ENCODE measurements at regions not wholly inside any gene's neighbourhood (a gene's known extent, or its start where the extent isn't known, plus 50 kb on each side); places are given as distances from the start of the nearest gene placed in this dataset.

DNA sequence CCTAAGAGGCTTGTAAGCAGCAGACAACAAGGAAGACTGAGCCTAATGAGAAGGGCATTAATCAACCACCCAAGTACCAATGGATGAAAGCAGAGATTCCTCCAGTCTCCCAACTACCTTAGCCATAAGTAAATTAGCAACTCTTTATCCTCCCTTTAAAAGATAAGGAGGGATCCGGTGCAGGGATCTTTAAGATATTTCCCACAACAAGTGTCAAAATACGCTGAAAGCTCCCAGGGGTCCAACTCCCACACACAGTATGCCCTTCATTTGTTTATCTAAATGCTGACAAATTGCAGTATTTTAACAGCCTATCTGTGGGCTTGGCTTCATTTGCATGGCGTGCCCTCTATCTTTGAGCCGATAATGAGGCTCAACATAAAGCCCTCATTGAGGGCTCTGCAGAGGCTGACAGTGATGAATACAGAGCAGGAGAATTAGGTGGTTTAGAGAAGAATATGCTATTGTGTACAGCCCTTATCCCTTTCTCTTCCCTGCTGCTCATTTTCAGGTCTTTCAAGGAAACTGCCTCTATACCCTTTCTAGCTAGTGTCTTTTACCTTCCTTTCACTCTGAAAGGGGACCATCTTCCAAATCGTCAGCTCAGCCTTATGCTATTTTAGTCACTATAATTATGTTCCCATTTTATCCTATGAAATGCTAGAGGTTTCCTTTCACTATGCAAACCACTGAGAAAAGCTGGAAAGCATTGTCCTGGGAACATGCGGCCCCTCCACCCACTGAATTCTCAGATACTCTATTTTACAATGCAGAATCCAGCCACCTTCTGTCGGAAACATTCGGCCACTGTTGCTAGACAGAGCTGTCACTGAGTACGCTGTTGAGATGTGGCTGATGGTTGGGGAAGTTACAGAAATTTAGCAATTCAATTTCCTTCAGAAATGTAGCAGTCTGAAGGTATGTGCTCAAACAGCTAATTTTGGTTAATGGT is 575.2 kb upstream of the JAG1 start:
- ATAC-seq (replicated peaks in 1 of 2) (no peak), DNase-seq (no peak)
- H3K36me3 Mint-ChIP-seq (ENCODE audit: insufficient read depth in 2 of 2), result no peaks in the 10 kb centered on the region
- H3K9me3 Mint-ChIP-seq, result peaks cover 2 to 4% of the 10 kb centered on the region in 2 donors
- no peak overlapping the region for H3K27ac Mint-ChIP-seq
- no peaks in the 10 kb centered on the region for H3K27me3 Mint-ChIP-seq (ENCODE audit: low read depth)
- no peak overlapping the region for H3K4me3 Mint-ChIP-seq
- no peaks in the 10 kb centered on the region for H3K4me1 Mint-ChIP-seq (ENCODE audit: low read depth)

DNA sequence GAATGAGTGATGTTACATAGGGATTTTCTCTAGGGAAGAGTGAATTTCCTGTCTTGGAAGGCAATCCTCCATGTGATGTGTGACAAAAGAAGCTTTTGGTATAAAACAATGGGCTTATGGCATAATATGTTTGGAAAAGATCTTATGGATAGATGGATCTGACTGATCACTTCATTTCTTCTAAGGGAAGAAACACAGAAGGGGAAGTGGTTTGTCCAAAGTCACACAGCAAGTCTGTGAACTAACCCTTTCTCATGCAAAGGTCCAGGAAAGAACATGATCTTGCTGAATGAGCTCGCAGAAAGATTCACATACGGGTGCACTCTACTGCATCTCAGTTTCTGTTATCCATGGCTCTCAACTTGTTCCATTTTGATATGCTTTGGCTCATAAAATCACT is 575.9 kb upstream of the JAG1 start:
- DNase-seq, result no peak
- Mint-ChIP-seq H3K27me3 (ENCODE audit: low read depth) (no peaks in the 10 kb centered on the region), H3K4me1 (ENCODE audit: low read depth) (no peaks in the 10 kb centered on the region), H3K36me3 (ENCODE audit: insufficient read depth in 2 of 2) (no peaks in the 10 kb centered on the region), H3K9me3 (peaks cover 2 to 4% of the 10 kb centered on the region in 2 donors), H3K27ac (no peak overlapping the region), H3K4me3 (no peak overlapping the region)
- ATAC-seq (replicated peaks in 1 of 2), result no peak

DNA sequence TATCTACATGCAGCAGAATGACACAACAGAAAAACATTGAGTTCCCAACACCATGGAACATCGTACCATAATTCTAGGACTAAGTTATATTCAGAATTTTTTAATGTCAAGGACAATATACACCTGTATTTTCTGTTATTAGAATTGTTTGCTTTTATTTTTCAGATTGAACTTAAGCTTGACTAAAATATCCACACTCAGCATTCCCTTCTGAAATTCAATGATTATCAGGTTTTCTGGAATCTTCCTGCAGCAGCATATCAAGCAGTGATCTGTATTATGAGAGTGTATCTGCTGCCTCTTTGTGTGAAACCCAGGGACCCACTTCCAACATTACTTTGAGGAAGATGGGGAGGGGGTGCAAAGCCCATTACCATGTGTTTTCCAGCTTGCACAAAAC is 578.6 kb upstream of the JAG1 start:
- ATAC-seq (replicated peaks in 1 of 2), result no peak

DNA sequence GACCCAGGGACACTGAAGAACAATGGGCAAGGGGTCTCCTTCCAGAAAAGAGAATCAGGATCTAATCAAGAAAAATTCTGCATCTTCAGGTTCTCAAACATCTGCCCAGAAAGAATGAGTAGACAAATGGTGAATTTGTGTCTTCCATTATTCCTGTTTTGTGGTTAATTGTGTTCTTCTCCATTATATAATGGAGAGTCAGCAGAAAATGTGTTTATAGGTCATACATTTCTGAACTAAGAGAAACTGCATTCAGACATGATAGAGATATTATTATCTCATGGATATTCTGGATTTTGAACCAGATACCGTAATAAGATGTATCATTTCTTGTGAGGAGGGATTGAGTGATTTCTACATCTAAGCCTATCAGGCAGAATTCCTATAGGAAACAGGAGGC is 581.7 kb upstream of the JAG1 start:
- no peaks in the 10 kb centered on the region for H3K4me1 Mint-ChIP-seq (ENCODE audit: low read depth)
- ATAC-seq (replicated peaks in 1 of 2), result no peak
- H3K27me3 Mint-ChIP-seq (ENCODE audit: low read depth), result no peaks in the 10 kb centered on the region
- DNase-seq, result no peak
- no peaks in the 10 kb centered on the region for H3K36me3 Mint-ChIP-seq (ENCODE audit: insufficient read depth in 2 of 2)
- peaks cover 7 to 9% of the 10 kb centered on the region in 2 donors for H3K9me3 Mint-ChIP-seq
- no peak overlapping the region for H3K27ac Mint-ChIP-seq
- H3K4me3 Mint-ChIP-seq, result no peak overlapping the region

More for the DNA sequence above, 578.6 kb upstream of the JAG1 start:
- Mint-ChIP-seq H3K27me3 (ENCODE audit: low read depth) (no peaks in the 10 kb centered on the region), H3K4me1 (ENCODE audit: low read depth) (no peaks in the 10 kb centered on the region), H3K36me3 (ENCODE audit: insufficient read depth in 2 of 2) (no peaks in the 10 kb centered on the region), H3K9me3 (peaks cover 6% of the 10 kb centered on the region in 2 donors), H3K27ac (no peak overlapping the region), H3K4me3 (no peak overlapping the region)
- no peak for DNase-seq

DNA sequence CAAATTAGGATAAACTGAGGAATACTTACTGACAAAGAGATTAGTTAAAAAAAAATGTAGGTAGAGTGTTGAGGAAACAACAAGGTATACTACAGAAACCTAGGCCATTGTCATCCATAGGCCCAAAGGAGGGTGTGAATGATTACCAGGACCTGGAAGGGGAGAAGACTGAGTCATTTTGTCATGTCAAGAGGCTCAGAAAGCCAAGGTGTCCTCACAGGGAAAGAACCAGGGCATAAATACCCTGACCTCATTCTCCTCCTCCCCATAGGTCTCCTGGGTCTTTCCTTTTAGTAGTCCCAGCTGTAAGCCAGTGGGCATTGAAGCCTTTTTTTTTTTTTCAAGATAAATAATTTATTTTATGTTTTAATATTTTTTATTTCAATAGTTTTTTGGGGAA is 582.1 kb upstream of the JAG1 start:
- peaks cover 7 to 11% of the 10 kb centered on the region in 2 donors for H3K9me3 Mint-ChIP-seq
- no peak overlapping the region for H3K27ac Mint-ChIP-seq
- no peak overlapping the region for H3K4me3 Mint-ChIP-seq
- no peaks in the 10 kb centered on the region for H3K36me3 Mint-ChIP-seq (ENCODE audit: insufficient read depth in 2 of 2)
- no peaks in the 10 kb centered on the region for H3K4me1 Mint-ChIP-seq (ENCODE audit: low read depth)
- ATAC-seq (replicated peaks in 1 of 2) (no peak), DNase-seq (no peak)
- H3K27me3 Mint-ChIP-seq (ENCODE audit: low read depth), result no peaks in the 10 kb centered on the region

DNA sequence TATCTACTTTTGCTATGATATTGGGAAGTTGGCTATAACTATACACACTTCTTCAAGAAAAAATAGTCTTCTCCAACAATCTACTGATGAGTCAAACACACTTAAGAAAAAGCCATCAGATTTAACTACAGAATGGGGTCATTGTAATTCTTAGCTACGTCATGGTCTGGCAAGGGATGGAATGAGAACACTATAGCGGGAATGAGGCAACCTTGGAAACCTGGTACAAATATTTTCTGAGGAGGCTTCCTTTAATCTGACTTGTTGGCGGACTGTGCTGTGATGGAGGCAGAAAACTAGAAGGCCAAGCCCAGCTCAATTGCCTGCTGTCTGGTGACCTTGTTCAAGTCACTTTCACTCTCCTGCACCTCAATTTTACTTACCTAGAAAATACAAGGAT is 586.8 kb upstream of the JAG1 start:
- Mint-ChIP-seq H3K4me3 (no peak overlapping the region), H3K27ac (no peak overlapping the region), H3K4me1 (ENCODE audit: low read depth) (no peaks in the 10 kb centered on the region)

DNA sequence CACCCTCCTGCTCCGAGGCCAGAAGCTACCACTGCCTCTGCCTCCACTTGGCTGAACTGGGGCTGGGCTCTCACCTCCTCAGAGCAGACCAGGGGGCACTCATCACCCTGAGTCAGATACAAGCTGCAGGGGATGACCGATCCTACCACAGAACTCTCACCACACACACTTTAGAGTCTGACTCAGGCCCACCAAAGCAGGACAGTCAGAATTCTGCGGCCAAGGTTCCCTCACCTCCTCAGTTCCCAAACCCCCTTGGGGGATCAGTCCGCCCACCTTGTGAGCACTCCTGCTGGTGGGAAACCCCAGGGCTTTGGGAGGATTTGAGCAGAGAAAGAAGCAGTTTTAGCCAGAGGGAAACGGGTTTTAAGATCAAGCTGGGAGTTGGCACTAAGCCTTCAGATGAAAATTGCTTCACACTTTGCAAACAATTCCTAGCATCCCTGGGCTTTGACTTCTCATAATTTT is 587.8 kb upstream of the JAG1 start:
- ATAC-seq (replicated peaks in 1 of 2) (no peak), DNase-seq (no peak)
- no peak overlapping the region for H3K4me3 Mint-ChIP-seq
- no peaks in the 10 kb centered on the region for H3K27me3 Mint-ChIP-seq (ENCODE audit: low read depth)
- no peaks in the 10 kb centered on the region for H3K4me1 Mint-ChIP-seq (ENCODE audit: low read depth)
- peaks cover 5 to 6% of the 10 kb centered on the region in 2 donors for H3K9me3 Mint-ChIP-seq
- H3K27ac Mint-ChIP-seq, result no peak overlapping the region
- no peaks in the 10 kb centered on the region for H3K36me3 Mint-ChIP-seq (ENCODE audit: insufficient read depth in 2 of 2)

More for the DNA sequence above, 586.8 kb upstream of the JAG1 start:
- DNase-seq (no peak), ATAC-seq (replicated peaks in 1 of 2) (no peak)
- no peaks in the 10 kb centered on the region for H3K36me3 Mint-ChIP-seq (ENCODE audit: insufficient read depth in 2 of 2)
- peaks cover 5 to 7% of the 10 kb centered on the region in 2 donors for H3K9me3 Mint-ChIP-seq
- H3K27me3 Mint-ChIP-seq (ENCODE audit: low read depth), result no peaks in the 10 kb centered on the region

DNA sequence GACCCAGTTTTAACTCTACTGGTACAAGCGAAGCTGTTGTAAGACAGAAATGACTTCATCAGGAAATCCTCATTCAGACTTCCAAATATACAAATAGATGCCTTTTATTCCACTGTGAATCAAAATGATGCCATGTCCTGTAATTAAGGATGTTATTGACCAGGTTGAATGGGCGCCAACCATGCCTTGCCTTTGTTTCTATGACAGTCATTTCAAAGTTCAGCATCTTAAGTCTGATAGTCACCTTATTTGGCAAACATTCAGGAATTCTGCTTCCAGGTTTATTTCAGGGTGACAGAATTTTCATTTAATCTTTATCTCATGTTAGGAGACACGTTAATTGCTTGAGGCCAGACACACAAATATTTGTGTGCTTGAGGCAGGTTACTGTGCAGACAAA is 592.8 kb upstream of the JAG1 start:
- no peaks in the 10 kb centered on the region for H3K4me1 Mint-ChIP-seq (ENCODE audit: low read depth)
- peaks cover 0 to 2% of the 10 kb centered on the region in 2 donors for H3K9me3 Mint-ChIP-seq
- no peaks in the 10 kb centered on the region for H3K36me3 Mint-ChIP-seq (ENCODE audit: insufficient read depth in 2 of 2)
- H3K27me3 Mint-ChIP-seq (ENCODE audit: low read depth), result no peaks in the 10 kb centered on the region
- no peak for DNase-seq
- no peak overlapping the region for H3K27ac Mint-ChIP-seq
- H3K4me3 Mint-ChIP-seq, result no peak overlapping the region
- no peak for ATAC-seq (replicated peaks in 1 of 2)

DNA sequence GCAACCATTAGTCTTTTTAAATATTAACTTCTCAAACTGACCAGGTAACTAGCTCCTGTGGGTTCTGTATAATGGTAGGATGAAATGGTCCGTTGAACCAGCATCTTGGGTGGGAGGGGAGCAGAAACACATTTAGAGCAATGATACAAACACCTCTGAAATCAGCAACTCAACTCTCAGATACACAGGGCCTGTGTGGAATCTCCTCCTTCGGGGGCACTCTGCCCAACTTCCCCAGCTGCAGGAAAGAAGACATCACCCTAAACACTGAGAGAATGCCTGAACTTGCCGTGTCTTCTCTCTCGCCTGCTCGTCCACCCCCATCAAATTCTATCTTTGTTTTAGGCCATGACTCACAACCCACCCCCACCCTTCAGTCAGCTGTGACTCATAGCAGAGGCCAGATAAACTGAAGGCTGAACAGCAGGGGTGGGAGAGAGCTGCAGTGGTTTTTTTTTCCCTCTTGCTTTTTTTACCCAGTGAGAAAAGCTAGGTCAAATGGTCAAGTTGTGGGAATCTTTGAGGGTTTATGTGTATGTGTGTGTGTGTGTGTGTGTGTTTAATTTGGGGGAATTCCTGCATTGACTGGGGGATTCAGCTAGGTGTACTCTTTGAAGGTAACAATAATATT is 593.4 kb upstream of the JAG1 start:
- ATAC-seq (replicated peaks in 1 of 2), result peak; percentile 26 to 29
- peaks cover 0 to 2% of the 10 kb centered on the region in 2 donors for H3K9me3 Mint-ChIP-seq

DNA sequence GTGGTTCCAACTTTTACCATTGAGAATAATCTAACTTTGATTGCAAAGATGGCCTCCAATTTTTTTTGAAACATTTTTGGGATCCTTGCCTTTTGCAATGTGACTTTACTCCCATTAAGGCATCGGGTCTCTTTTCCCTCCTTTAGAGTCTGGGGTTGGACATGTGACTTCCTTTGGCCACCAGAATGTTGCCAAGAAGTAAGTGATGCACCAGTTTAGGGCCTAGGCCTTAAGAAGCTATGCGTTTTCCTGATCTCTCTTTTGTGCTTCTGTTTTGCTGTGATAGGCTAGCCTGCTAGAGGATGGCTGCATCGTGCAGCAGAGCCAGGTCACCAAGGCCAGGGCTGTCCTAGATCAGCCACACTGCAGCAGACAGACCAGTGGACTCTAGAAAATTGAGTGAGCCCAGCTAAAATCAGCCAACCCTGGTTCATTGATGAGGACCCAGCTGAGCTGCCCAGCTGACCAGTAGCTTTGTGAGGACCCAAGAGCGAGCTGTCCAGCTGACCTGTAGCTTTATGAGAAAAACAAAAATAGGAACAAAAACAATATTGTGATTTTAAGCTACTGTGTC is 594.0 kb upstream of the JAG1 start:
- no peaks in the 10 kb centered on the region for H3K4me1 Mint-ChIP-seq (ENCODE audit: low read depth)
- H3K36me3 Mint-ChIP-seq (ENCODE audit: insufficient read depth in 2 of 2), result no peaks in the 10 kb centered on the region
- H3K27ac Mint-ChIP-seq, result no peak overlapping the region
- H3K27me3 Mint-ChIP-seq (ENCODE audit: low read depth), result no peaks in the 10 kb centered on the region
- no peak for ATAC-seq (replicated peaks in 1 of 2)
- H3K9me3 Mint-ChIP-seq, result peaks cover 0 to 2% of the 10 kb centered on the region in 2 donors
- no peak overlapping the region for H3K4me3 Mint-ChIP-seq
- DNase-seq, result no peak

More for the DNA sequence above, 593.4 kb upstream of the JAG1 start:
- Mint-ChIP-seq H3K27ac (no peak overlapping the region), H3K4me3 (no peak overlapping the region), H3K27me3 (ENCODE audit: low read depth) (no peaks in the 10 kb centered on the region), H3K36me3 (ENCODE audit: insufficient read depth in 2 of 2) (no peaks in the 10 kb centered on the region), H3K4me1 (ENCODE audit: low read depth) (no peaks in the 10 kb centered on the region)
- DNase-seq, result no peak

DNA sequence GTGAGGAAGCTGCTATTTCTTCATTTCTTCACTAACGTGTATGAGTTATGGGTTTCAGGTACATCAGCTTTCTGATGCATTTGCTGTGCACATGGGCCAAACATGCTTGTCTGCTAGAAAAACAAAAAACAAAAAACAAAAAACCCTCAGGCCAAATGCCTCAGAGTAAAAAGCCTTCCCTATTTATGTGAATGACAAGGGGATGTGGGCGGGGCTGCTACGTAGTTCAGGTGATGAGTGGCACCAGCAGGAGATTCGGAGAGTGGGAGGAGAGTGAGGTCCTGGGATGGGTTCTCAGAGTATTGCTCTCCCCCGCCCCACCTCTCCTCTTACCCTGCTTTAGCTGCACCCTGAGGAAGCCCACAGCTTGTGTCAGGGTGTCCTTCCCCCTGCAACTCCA is 596.8 kb upstream of the JAG1 start:
- no peak overlapping the region for H3K27ac Mint-ChIP-seq
- H3K27me3 Mint-ChIP-seq (ENCODE audit: low read depth), result no peaks in the 10 kb centered on the region
- ATAC-seq (replicated peaks in 1 of 2) (no peak), DNase-seq (no peak)
- no peaks in the 10 kb centered on the region for H3K4me1 Mint-ChIP-seq (ENCODE audit: low read depth)
- no peaks in the 10 kb centered on the region for H3K9me3 Mint-ChIP-seq
- no peaks in the 10 kb centered on the region for H3K36me3 Mint-ChIP-seq (ENCODE audit: insufficient read depth in 2 of 2)
- H3K4me3 Mint-ChIP-seq, result no peak overlapping the region

DNA sequence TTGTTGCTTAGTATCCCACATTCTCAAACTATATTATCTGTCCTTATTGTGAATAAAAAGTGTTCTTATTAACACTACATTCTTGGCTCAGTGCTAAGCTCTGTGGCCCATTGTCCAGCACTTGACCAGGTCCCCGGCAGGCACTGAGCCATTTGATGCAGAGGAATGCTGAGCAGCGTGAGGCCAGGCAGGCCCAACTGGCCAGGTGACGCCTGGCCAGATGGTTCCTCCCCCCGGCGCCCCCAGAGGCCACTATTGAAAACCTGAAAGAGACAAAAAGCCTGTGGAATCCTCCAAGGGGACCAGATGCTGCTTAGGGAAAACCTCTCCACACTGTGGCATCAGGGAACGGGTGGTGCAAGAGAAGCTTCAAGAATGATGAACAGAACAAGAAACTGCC is 597.5 kb upstream of the JAG1 start:
- ATAC-seq (replicated peaks in 1 of 2) (no peak), DNase-seq (no peak)
- H3K36me3 Mint-ChIP-seq (ENCODE audit: insufficient read depth in 2 of 2), result no peaks in the 10 kb centered on the region
- no peak overlapping the region for H3K27ac Mint-ChIP-seq
- H3K4me1 Mint-ChIP-seq (ENCODE audit: low read depth), result no peaks in the 10 kb centered on the region
- H3K9me3 Mint-ChIP-seq, result no peaks in the 10 kb centered on the region
- H3K27me3 Mint-ChIP-seq (ENCODE audit: low read depth), result no peaks in the 10 kb centered on the region
- H3K4me3 Mint-ChIP-seq, result no peak overlapping the region

DNA sequence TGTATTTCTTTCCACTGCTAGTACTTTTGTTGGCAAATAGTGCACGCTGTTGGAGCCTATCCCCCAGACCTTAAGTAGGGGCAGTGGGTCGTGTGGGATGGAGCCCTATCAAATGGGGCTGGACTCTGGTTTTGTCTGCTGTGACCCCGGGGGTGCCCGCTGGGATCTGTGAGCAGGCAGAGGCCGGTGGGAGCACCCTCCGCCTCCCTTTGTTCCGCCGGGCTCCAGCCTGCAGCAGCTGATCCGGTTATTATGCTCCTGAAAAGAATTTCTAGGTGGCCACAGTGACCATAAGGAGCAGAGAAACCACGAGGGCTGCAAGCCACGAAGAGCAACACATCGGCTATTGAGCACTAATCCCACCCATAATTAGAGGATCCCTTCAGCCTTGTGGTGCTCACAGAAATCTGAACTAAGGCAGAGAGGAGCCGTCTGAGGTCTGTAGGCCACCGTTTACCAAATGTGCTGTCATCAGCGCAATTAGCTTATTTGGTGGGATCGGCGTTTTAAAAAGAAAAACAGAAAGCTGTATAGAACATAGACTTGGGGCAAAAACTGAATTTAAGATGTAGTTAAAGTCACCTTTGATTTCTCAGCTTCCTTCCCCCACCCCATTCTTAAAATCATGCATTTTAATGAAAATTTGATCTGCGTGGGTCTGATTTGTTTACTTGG is 598.3 kb upstream of the JAG1 start:
- DNase-seq, result no peak
- H3K27ac Mint-ChIP-seq, result no peak overlapping the region
- no peaks in the 10 kb centered on the region for H3K36me3 Mint-ChIP-seq (ENCODE audit: insufficient read depth in 2 of 2)
- no peaks in the 10 kb centered on the region for H3K9me3 Mint-ChIP-seq
- no peaks in the 10 kb centered on the region for H3K4me1 Mint-ChIP-seq (ENCODE audit: low read depth)
- no peak overlapping the region for H3K4me3 Mint-ChIP-seq
- H3K27me3 Mint-ChIP-seq (ENCODE audit: low read depth), result no peaks in the 10 kb centered on the region
- no peak for ATAC-seq (replicated peaks in 1 of 2)

Measured in activated T-cell treated with anti-CD3 and anti-CD28 coated beads, Interleukin-2, amount 50 U/mL, for 72 hours (primary cell).